Right ventricle myocardium inferior (tissue), 1 donor: ENCODE measurements at regions not wholly inside any gene's neighbourhood (a gene's known extent, or its start where the extent isn't known, plus 50 kb on each side); places are given as distances from the start of the nearest gene placed in this dataset.

Source experiments
- ATAC-seq: fragments of 200-7000 bp; cut with Tn5 transposase; one replicate; pipeline ENCODE4 v1.9.1; 2020; ENCODE audit warnings: mild to moderate bottlenecking, moderate library complexity
- DNase-seq: peaks from one replicate; pipeline ENCODE4 v3.0.0; 2021; ENCODE audit errors: missing footprints
- intact Hi-C: fragments of 100-400 bp; cut with DNase I; formaldehyde crosslinking; loops from one replicate; pipeline ENCODE4 v1.11.0; 2022
- donor health status: DM: no; HTN: yes; CAD: no; lungs with severe emphysema.

- no peak for ATAC-seq
- intact Hi-C loops = no loop called here
Observed at GRCh38 chr11:92501066-92501739, 276.6 kb downstream of the FAT3 start.

GRCh38 chr11:92504004-92504403 lies 279.4 kb downstream of the FAT3 start:
- no peak for DNase-seq

More at GRCh38 chr11:92501066-92501739, 276.6 kb downstream of the FAT3 start:
- DNase-seq = no peak

GRCh38 chr11:92504534-92504933 lies 279.9 kb downstream of the FAT3 start:
- no peak for ATAC-seq
- intact Hi-C loops = no loop called here

More at GRCh38 chr11:92504004-92504403, 279.4 kb downstream of the FAT3 start:
- intact Hi-C loops = no loop called here
- ATAC-seq = no peak

GRCh38 chr11:92505689-92506088 lies 281.1 kb downstream of the FAT3 start:
- DNase-seq (no peak), ATAC-seq (no peak)
- intact Hi-C loops = no loop called here

More at GRCh38 chr11:92504534-92504933, 279.9 kb downstream of the FAT3 start:
- DNase-seq = no peak

- no peak for ATAC-seq
- intact Hi-C loops = no loop called here
- DNase-seq = no peak
Observed at GRCh38 chr11:92506809-92507336, 282.3 kb downstream of the FAT3 start.

GRCh38 chr11:92510591-92510990 lies 286.0 kb downstream of the FAT3 start:
- no peak for DNase-seq
- ATAC-seq = no peak
- intact Hi-C loops = no loop called here

GRCh38 chr11:92511522-92512203 lies 287.0 kb downstream of the FAT3 start:
- ATAC-seq (no peak), DNase-seq (no peak)
- intact Hi-C loops = no loop called here

- no peak for DNase-seq
- no peak for ATAC-seq
- intact Hi-C loops = no loop called here
Observed at GRCh38 chr11:92512204-92512569, 287.6 kb downstream of the FAT3 start.

- intact Hi-C loops = no loop called here
- DNase-seq (no peak), ATAC-seq (no peak)
Observed at GRCh38 chr11:92523611-92524010, 299.0 kb downstream of the FAT3 start.

GRCh38 chr11:92524542-92524941 lies 299.9 kb downstream of the FAT3 start:
- intact Hi-C loops = no loop called here
- ATAC-seq (no peak), DNase-seq (no peak)

GRCh38 chr11:92527467-92527866 lies 302.8 kb downstream of the FAT3 start:
- no peak for ATAC-seq
- intact Hi-C loops = no loop called here

GRCh38 chr11:92528001-92528400 lies 303.4 kb downstream of the FAT3 start:
- no peak for ATAC-seq
- intact Hi-C loops = no loop called here

More at GRCh38 chr11:92527467-92527866, 302.8 kb downstream of the FAT3 start:
- no peak for DNase-seq

GRCh38 chr11:92531065-92531739 lies 306.6 kb downstream of the FAT3 start:
- intact Hi-C loops = no loop called here
- DNase-seq = no peak
- ATAC-seq = no peak

More at GRCh38 chr11:92528001-92528400, 303.4 kb downstream of the FAT3 start:
- DNase-seq = no peak

GRCh38 chr11:92533657-92534335 lies 309.2 kb downstream of the FAT3 start:
- intact Hi-C loops = no loop called here
- DNase-seq (no peak), ATAC-seq (no peak)

- intact Hi-C loops = no loop called here
Observed at GRCh38 chr11:92536883-92537282, 312.3 kb downstream of the FAT3 start.

GRCh38 chr11:92540096-92540495 lies 315.5 kb downstream of the FAT3 start:
- DNase-seq = no peak
- intact Hi-C loops = no loop called here
- ATAC-seq = no peak

More at GRCh38 chr11:92536883-92537282, 312.3 kb downstream of the FAT3 start:
- ATAC-seq = no peak
- DNase-seq = no peak

GRCh38 chr11:92545906-92546471 lies 321.4 kb downstream of the FAT3 start:
- ATAC-seq (no peak), DNase-seq (no peak)
- intact Hi-C loops = no loop called here

GRCh38 chr11:92546603-92547002 lies 322.0 kb downstream of the FAT3 start:
- no peak for DNase-seq
- intact Hi-C loops = no loop called here
- ATAC-seq = no peak

GRCh38 chr11:92550411-92550810 lies 325.8 kb downstream of the FAT3 start:
- intact Hi-C loops = no loop called here
- DNase-seq = no peak
- ATAC-seq = peak; percentile 57
